Activated B cell treated with CpG ODN at 0.5 μM for 24 hours (primary cell): ENCODE measurements at regions not wholly inside any gene's neighbourhood (a gene's known extent, or its start where the extent isn't known, plus 50 kb on each side); places are given as distances from the start of the nearest gene placed in this dataset.

Source experiments
- ATAC-seq: fragments of 200-7000 bp; cut with Tn5 transposase; one replicate; pipeline ENCODE4 v1.10.0; 2021; ENCODE audit warnings: low read depth, mild to moderate bottlenecking, moderate library complexity
- CTCF ChIA-PET: fragments of 350-600 bp; sonication (Branson Sonifier 250); formaldehyde crosslinking; loops from one replicate; lab custom pipeline; 2021; ENCODE audit warnings: antibody characterized with exemption; lab: Charles Lee
- POLR2A ChIA-PET: fragments of 350-600 bp; sonication (Branson Sonifier 250); formaldehyde crosslinking; loops from one replicate; lab custom pipeline; 2021; ENCODE audit warnings: antibody characterized with exemption; lab: Charles Lee
- DNase-seq: peaks from one replicate; pipeline ENCODE4 v3.0.0; 2022
- H3K27ac Mint-ChIP-seq: one replicate; pipeline ENCODE4 v1.8.0; 2020; ENCODE audit warnings: mixed read lengths
- H3K27me3 Mint-ChIP-seq: one replicate; pipeline ENCODE4 v1.8.0; 2021; ENCODE audit warnings: mixed read lengths
- H3K36me3 Mint-ChIP-seq: one replicate; pipeline ENCODE4 v1.8.0; 2021; ENCODE audit warnings: low read depth, mixed read lengths
- H3K4me1 Mint-ChIP-seq: one replicate; pipeline ENCODE4 v1.8.0; 2021; ENCODE audit warnings: mixed read lengths
- H3K4me3 Mint-ChIP-seq: one replicate; pipeline ENCODE4 v1.8.0; 2020; ENCODE audit warnings: mild to moderate bottlenecking, mixed read lengths
- H3K9me3 Mint-ChIP-seq: one replicate; pipeline ENCODE4 v1.8.0; 2020; ENCODE audit warnings: mixed read lengths
- CTCF ChIP-seq: fragments of 200-600 bp; IDR thresholded peaks from one replicate; pipeline ENCODE4 v1.8.0; 2022; ENCODE audit warnings: antibody characterized with exemption, mild to moderate bottlenecking
- intact Hi-C: fragments of 100-400 bp; cut with micrococcal nuclease; formaldehyde crosslinking; loops from one replicate; pipeline ENCODE4 v1.15.1; 2024

GRCh38 chr7:79683185-79683890, 229.9 kb upstream of the MAGI2 start:
- TF ChIP-seq CTCF, result no peak
- no peaks in the 10 kb centered on the region for H3K4me1 Mint-ChIP-seq
- ChIA-PET POLR2A (no interaction called here), CTCF (no interaction called here)
- peaks cover 5% of the 10 kb centered on the region for H3K9me3 Mint-ChIP-seq
- intact Hi-C loops, result no loop called here
- no peak overlapping the region for H3K27ac Mint-ChIP-seq
- H3K4me3 Mint-ChIP-seq, result no peak overlapping the region
- no peaks in the 10 kb centered on the region for H3K27me3 Mint-ChIP-seq
- DNase-seq (no peak), ATAC-seq (no peak)
- no peaks in the 10 kb centered on the region for H3K36me3 Mint-ChIP-seq

GRCh38 chr7:79681454-79681853, 228.0 kb upstream of the MAGI2 start:
- Mint-ChIP-seq H3K27me3 (no peaks in the 10 kb centered on the region), H3K27ac (no peak overlapping the region), H3K4me3 (no peak overlapping the region), H3K9me3 (peaks cover 5% of the 10 kb centered on the region), H3K4me1 (no peaks in the 10 kb centered on the region), H3K36me3 (no peaks in the 10 kb centered on the region)
- CTCF ChIA-PET, result no interaction called here
- POLR2A ChIA-PET, result no interaction called here
- ATAC-seq (no peak), DNase-seq (no peak)
- intact Hi-C loops, result no loop called here
- no peak for TF ChIP-seq CTCF

- ChIA-PET CTCF (no interaction called here), POLR2A (no interaction called here)
- Mint-ChIP-seq H3K4me3 (no peak overlapping the region), H3K9me3 (peaks cover 3% of the 10 kb centered on the region), H3K27me3 (no peaks in the 10 kb centered on the region), H3K36me3 (no peaks in the 10 kb centered on the region), H3K27ac (no peak overlapping the region), H3K4me1 (no peaks in the 10 kb centered on the region)
- intact Hi-C loops, result no loop called here
- DNase-seq, result no peak
- TF ChIP-seq CTCF, result no peak
- no peak for ATAC-seq
Measured at GRCh38 chr7:79673969-79674368, 220.5 kb upstream of the MAGI2 start.

- ChIA-PET POLR2A (no interaction called here), CTCF (no interaction called here)
- DNase-seq (no peak), ATAC-seq (no peak)
- intact Hi-C loops, result no loop called here
- Mint-ChIP-seq H3K36me3 (no peaks in the 10 kb centered on the region), H3K27ac (no peak overlapping the region), H3K4me1 (no peaks in the 10 kb centered on the region), H3K9me3 (peaks cover 3% of the 10 kb centered on the region), H3K4me3 (no peak overlapping the region), H3K27me3 (no peaks in the 10 kb centered on the region)
- TF ChIP-seq CTCF, result no peak
Measured at GRCh38 chr7:79673421-79673820, 220.0 kb upstream of the MAGI2 start.

GRCh38 chr7:79668292-79668691, 214.8 kb upstream of the MAGI2 start:
- no peak for DNase-seq
- no peaks in the 10 kb centered on the region for H3K27me3 Mint-ChIP-seq
- TF ChIP-seq CTCF, result no peak
- no peak for ATAC-seq
- no peaks in the 10 kb centered on the region for H3K4me1 Mint-ChIP-seq
- H3K27ac Mint-ChIP-seq, result no peak overlapping the region
- POLR2A ChIA-PET, result no interaction called here
- CTCF ChIA-PET, result no interaction called here
- intact Hi-C loops, result no loop called here
- no peak overlapping the region for H3K4me3 Mint-ChIP-seq
- no peaks in the 10 kb centered on the region for H3K36me3 Mint-ChIP-seq
- H3K9me3 Mint-ChIP-seq, result peaks cover 3% of the 10 kb centered on the region
